CD4-positive, alpha-beta T cell treated with Interferon gamma for 1 hour (primary cell): ENCODE measurements at regions not wholly inside any gene's neighbourhood (a gene's known extent, or its start where the extent isn't known, plus 50 kb on each side); places are given as distances from the start of the nearest gene placed in this dataset.

Experiments used
- DNase-seq: peaks from one replicate; pipeline ENCODE4 v3.0.0-alpha.2; 2020

DNA sequence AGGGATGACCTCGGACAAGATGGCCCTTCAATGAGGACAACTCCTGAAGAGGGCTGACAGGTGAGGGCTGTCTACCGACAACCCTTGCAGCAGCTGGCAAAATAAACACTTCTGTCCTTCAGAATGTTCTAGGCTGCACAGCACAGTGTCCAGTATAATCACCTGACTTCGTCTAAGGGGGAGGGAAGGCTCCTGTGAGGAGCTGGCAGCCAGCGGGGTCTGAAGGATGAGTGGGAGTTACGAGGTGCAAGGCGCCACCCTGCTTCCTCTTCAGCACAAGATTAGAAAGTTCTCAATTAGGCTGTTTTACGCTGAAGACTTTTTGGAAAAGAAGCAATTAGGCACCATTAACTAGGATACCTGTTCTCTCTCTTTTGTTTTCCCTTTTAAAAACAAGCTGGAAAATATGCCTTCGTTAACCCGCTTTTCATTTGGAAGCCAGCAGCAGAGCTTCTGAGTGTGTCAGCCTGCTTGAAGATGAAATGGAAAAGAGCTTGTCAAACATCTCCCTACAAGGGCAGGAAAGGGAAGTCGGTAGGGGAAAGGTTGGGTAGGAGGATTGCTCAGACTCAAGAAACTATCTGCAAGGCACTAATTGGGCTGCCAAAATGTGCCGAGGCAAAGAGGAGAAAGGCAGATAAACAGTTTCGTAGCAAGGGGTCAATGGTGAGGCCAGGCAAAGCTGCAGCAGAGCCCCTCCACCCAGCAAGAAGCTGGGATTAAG lies 592.2 kb upstream of the CADM1 start:
- no peak for DNase-seq

DNA sequence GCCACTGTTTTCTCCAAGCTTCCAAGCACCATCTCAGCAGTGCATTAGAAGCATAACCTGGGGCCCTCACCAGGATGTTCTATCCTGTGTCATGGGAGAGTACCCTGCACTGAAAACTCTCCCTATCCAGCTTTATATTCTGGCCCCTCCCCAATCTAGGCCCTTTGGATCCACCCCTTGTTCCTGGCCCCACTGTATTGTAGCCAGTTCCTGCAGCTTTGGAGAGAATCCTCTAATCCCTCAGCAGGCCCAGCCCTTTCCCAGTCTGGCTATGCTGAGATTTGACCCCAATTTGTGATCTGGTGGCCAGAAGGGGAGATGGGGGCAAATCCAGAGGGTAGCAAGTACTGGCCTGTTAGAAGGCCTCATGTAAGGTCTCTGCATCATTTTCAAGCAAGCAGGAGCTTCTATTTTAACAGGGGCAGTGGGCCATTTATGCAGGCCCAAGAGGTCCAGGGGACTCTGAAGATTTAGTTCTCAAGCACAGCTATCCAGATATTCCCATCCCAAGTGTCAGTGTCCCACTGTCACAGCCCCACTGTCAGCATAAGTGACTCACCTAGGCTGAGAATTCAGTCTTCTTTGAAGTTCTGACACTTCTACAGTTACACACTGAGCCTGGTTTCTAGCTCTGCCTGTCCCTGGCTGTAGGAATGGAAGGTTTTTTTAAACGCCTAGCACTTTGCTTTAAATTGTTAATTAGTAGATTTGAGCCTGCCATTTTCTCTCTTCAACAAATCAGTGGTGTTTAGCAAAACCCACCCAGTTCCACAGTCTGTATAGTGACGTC lies 589.5 kb upstream of the CADM1 start:
- DNase-seq: no peak

DNA sequence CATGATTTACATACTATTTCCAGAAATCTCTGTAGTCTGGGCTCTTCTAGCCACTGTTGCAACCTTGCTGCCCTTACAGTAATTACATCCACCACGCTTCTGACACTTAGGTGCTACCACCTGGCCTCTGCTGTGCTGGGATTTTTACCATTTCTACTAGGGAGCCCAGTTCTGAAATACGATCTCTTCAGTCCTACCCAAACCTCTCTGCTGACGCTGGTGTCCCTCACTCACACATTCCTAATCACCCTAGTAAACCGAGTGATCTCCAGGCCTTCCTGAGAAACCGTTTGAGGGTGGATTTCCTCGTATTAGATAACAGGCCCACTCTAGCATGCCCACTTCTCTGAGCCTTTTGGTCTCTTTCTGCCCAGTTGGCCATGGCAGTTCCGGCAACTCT lies 588.9 kb upstream of the CADM1 start:
- no peak for DNase-seq

DNA sequence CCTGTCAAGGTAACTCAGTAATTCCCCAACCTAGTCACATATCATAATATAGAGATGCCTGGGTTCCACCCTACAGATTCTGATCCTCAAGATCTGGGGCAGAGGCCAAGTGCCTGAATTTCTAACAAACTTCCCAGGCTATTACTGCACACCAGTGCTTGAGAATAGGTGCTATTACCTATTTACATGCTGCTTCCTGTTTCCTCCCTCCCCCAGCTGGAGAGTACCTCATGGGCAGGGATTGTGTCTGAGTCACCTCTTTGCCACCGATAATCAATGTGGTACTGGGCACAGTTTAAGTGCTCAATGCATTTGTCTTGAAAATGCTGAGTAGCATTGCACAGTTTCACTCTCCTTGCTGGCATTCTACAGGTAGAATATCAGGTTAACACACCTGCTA lies 582.2 kb upstream of the CADM1 start:
- DNase-seq: no peak

DNA sequence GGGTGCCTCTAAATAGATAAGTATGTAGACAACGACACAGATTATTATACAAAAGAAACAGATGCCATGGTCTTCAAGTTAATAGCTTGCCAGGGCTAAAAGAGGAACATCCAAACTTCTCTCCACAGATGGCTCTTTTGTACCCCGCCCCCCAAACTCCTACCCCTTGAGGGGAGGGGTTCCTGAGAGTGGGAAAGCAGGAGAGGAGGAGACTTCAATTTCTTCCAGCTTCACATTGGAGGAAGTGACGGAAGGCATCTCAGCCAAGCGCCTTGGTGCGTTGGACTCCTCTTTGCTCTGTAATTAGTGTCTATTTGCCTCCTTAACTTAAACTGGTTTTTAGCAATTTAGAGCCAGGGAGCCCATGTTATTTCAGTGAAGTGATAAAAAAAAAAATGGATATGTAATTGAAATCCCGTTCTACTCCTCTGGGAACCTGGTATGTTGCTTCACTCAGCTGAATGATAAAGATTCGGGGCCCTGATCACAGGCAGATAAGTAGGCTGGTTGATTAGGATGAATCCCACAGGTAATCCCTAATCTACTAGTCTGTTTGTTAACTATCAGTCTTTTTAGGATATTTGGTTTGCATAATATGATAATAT lies 580.9 kb upstream of the CADM1 start:
- DNase-seq: no peak

DNA sequence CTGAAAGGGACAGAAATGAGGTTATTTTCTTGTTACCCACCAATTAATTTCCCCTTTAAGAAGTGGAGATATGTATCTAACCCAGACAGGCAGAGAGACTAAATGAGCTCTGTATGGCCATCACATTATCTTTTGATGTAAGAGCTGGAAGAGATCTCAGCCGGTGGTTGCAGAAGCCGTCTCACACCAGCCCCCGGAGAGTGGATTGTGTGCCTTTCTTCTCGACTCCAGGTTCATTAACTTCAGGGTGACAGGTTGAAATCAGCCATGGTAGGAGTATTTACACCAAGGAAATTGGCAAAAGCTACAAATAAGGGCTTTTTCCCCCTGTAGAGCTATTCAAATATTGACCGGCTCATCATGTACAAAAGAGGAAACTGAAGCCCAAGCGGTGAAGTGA lies 580.3 kb upstream of the CADM1 start:
- DNase-seq: no peak

DNA sequence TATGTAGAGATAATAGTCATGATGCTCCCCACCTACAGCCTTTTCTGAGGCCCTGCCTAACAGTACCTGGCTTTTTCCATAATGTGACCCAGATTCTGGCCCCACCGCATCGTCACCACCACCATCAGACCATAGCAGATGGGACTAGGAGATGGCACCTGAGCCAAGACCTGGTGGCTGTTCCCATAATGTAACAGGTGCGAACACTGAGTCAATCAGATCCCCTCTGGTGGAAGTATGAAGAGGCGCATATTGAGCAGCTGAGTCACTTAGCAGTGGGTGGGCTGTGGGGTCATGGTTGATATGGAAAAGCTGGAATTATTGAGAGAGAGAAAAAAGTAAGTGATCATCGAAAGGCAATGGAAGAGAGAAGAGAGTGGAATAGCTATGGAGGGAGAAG lies 578.0 kb upstream of the CADM1 start:
- no peak for DNase-seq

DNA sequence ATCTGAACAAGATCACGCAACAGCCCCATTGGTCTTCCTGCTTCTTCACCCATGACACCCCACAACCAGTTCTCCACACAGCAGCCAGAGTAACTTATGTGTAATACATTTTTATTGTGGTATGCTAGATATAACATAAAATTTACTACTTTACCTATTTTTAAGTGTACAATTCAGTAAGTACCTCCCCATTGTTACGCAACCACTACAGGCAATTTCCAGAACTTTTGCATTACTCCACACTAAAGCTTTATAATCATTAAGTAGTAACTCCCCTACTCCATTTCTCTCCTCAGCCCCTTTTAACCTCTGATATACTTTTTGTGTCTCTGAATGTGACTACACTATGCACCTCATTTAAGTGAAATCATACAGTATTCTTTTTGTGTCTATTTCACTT lies 575.4 kb upstream of the CADM1 start:
- no peak for DNase-seq

DNA sequence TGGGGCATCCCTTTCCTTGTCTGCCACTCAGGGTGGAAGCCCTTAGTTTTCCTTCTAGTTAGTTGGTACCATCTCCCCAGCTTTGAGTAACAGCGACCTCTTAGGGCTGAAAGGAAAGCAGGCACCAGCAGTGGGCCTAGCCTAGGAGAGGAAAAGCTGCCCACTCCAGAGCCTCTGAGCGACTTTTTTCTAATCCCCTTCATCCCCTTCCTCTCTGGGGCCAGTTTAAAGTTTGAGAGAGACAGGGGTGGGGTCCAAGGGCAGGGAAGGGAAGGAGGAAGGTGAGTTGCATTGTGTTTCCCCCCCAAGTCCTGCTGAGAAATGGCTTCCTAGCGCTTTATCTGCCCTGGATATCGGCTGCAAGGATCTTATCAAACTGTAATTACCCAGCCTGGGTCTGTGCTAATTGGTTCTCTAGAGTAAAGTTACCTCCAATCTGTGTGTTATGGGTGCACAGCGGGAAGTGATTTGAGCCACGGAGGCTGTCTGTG lies 573.9 kb upstream of the CADM1 start:
- DNase-seq: no peak

DNA sequence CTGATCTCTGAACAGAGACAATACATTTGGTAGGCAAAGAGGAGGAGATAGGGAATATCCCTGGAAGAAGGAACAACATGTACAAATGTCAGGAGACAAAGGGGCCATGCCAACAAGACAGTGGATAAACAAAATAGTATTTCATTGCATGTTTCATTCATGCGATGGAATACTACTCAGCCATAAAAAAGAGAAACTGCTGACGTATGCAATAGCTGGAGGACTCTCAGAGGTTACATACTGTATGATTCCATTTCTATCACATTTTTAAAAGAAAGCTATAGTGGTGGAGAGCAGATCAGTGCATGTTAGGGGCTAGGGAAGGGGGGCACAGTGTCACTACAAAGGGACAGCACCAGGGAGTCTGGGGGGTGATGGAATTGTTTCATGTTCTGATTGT lies 572.9 kb upstream of the CADM1 start:
- no peak for DNase-seq

DNA sequence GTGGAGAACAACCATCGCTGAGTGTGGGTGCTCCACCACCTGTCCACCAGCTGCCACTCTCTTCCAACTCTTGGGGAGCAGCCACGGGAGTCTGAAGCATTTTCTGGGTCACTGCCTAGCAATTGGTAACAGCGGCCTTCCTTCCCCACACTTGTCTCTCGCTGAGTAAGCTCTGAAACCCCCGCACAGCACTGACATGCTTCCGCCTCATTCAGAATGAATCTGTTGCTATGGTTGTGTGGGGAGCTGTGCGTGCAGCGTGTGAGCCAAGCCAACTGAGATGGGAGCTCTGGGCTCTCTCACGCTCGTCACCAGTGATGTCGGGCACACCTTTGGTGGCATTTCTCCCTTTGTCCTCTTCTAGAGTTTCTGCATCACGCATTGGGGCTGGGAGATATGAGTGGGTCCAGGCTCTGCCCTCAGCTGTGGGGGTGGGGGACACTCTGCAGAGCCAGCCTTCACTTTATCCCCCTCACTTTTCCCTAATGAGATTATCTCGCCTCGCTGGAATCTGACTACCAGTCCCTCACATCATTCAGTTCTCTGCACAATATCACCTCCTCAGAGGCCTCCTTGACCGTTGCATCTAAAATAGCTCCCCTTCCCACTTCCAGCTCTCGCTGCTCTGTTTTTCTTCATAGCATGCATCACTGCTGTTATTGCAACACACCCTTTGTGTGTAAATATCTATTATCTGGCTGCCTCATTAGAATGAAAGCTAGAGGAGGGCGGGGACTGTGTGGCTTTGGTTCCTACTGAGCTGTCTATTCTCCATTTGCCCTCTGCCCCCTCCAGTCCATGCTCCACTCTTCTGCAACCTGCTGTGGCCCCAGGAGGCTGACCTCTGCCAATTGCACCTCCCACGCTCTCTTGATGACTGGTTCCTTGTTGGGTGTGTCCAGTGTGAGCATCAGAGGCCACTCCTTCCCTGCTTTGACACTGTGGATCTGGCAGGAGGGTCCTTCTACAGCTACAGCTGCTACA lies 569.9 kb upstream of the CADM1 start:
- DNase-seq: no peak

DNA sequence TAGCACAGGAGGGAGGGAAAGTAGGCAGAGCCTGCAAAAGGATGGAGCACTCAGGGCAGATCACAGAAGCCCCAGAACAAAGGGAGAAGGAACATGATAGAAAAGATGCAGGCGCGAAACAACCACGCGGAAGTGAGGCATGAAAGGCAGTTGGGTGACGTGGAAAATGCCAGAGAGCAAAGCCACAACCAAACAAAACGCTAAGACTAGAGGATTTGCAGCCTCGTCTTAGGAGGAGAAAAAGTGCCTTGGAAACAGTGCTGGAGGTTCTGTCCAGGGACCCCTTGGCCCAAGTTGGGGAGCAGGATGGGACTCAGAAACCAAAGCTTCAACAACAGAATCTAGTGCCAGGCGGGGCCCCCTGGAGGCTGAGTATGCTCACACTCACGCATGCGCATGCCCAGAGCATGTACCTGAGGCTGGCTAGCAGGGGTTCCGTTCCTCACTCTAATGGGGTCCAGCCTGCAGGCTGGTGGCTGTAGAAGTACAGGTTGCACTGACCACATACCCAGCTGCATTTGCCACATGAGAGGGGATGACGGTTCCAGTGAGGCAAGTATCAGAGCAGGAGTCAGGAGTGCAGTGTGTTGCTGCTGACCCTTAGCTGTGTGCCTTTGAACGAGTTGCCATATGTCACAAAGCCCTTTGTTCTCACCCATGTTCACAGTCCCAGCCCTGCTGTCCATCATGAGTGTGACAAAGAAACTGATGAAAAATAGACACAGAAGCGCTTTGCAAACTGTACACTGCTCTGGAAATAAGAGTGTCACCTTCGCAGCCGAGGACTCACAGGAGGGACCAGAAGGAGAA lies 568.6 kb upstream of the CADM1 start:
- DNase-seq: no peak

DNA sequence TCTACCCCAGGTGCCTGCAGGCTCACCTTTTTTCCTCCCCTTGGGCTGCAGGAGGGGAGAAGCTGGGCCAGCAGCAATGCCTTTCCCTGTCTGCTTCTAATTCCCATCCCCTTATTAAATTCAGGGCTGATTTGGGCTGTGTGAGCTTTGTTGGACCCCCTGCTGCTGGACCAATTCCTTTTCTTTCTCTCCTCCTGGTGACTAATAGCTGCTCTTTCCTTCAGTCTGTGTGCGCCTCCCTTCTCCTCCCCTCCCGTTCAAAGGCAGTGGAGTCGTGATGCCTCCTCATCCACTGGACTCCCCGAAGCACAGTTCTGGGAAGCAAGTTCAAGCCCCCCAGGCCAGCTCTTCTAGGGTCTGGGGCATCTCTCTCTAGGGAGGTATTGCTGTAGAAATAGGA lies 567.9 kb upstream of the CADM1 start:
- DNase-seq: no peak

DNA sequence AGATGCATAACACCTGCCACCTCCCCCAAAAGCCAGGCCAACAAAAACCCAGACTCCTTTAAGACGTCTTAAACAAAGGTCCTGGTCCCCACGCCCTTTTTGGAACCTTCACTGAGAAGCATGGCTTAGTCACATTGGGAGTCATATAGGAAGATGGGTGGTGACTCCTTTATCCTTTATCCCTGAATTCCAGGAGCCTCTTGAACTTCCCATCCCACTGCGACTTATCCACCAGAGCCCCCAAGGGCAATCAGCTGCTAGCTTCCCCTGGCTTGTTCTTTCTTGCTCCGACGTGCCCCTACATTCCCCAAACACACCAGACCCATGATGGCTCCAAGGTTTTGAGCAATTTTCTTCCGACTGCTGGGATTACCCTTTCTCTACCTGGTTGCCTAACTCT lies 567.0 kb upstream of the CADM1 start:
- DNase-seq: no peak

DNA sequence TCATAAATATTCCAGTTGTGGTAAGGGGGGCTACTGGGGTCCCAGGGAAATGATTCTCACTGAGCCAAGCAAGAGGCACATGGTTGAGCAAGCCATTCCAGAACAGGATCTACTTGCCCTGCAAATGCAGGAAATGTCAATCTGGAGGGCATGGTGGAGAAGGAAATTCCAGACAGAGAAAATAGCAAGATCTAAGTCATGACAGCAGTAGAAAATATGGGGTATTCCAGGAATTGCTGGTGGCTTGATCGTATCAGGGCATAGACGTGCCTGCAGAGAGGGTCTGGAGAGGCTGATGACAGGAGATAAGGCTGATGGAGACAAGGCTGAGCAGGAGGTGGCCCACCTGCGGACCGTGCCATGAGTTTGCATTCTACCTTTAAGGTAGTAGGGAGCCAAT lies 566.3 kb upstream of the CADM1 start:
- DNase-seq: no peak

DNA sequence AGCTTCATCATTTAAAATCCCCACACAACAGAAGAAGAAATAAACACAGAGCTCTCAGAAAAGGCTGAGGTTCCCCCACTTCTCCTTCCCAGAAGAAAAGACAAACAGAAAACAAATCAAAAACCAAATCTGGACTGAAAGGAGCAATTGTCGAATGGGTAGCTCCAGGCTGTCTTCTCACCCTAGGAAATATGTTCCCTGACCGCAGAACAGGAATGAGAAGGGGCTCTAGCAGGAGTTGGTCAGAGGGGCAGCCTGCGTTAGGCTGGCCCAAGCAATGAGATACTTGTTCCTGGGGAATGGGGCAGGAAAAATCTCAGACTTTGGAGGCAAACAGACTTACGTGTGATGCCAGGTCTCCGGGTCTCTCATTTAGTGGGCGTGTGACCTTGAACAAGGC lies 562.6 kb upstream of the CADM1 start:
- DNase-seq: no peak

DNA sequence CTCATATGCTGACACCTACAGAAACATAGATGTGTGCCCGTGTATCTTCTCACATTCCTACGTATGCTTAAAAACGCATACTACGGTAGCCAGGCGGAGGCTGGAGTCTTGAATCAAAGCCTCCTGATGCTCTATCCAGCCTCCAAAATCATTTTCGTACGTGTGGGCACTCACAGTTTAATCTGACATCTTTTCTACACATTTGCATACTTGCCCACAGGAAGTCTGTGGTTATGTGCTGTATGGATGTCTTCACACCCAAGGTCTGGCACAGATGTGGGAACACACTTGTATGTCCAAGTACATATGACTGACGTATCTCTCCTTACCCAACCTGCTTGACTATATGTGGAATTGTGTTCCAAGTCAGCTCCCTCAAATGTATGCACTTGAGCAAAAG lies 561.8 kb upstream of the CADM1 start:
- no peak for DNase-seq

DNA sequence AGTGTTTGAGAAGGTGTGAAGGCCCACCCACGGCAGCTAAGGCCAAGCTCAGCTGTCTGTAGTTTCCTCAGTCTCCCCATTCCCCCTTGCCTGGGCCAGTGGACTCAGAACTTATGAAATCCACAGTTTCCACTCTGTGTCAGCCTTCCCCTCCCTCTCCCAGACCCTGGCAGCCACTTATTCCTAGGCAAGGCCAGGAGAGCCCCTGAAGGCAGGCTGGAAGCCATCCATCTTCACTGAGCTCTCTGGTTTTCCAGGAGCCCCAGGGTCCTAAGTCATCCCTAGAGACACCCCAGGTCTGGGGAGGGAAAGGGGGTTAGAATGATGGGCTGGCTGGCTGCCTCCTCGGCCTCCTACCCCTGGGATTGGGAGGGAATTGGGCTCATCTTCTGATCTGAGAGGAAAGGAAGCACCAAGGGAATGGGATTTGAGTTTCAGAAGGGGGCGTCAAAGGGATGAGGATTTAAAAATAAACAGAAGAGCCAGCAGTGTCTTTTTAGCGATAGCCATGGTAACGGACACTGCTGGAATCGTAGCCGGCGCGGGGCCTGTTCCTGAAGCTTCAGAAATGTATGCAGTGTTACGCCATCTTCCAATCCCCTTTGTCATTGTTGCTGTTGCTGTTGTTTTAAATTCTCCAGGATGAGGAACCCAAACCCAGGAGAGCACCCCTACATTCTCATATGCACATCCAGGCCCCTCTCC lies 561.1 kb upstream of the CADM1 start:
- no peak for DNase-seq

DNA sequence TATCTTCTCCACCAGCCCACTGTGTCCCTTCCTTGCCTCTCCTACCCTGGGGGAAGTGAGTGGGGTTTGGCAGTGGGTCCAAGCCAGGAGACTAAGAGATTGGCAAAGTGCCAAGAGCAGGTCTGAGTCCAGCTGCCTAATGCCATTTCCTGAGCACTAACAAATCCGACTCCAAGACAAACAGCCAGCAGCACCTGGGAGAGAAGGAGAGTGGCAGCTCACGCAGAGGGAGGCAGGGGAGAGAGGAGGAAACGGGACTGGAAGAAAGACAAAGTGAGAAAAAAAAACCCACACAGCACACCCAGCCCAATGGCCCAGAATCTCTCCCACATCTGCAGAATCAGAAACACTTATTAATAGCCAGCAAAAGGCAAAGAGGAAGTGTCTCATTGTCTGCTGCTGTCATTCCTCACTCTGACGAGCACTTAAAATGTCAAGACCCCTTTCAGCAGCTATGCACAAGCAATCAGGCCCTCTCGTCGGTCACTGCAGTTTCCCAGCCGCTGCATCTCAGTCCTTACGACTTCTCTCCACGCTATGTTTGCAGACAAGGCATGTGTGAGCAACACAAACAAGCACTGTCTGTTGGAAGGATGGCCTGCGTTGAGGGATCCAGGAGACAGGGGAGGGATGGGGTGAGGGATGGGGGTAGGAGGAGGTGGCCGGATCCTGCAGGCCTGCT lies 558.4 kb upstream of the CADM1 start:
- no peak for DNase-seq

DNA sequence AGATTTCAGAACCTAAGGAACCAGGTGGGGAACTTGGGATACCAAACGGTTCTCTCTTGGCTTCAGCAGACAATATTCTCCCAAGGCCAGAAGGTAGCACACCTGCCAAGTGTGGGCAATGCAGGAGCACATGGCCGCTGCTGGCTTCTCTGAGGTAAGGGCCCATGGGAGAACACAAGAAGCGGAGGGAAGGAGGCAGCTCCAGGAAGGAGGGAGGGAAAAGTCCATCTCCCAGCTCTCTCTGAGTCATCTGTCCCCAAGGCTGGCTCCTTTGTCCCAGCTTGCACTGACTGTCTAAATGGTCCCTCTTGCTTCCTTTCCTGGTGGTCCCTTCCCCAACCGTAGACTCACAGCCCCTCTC lies 557.9 kb upstream of the CADM1 start:
- no peak for DNase-seq

DNA sequence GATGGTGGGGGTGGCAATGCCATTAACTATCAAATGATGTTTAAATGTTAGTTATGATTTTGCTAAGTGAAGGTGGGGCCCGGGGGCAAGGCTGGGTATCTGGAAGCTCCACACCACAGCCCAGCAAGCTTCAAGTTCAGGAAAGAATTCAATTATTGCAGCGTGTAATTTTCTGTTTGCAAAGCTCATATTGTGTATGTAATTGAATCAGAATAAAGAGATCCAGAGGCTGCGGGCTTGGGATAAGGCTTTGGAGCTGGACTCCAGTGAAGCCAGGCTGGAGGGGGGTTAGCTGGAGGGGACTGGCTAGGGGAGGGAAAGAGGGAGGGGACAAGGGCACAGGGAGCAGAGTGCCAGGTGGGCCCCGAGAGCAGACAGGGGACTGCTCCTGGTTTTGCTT lies 557.1 kb upstream of the CADM1 start:
- no peak for DNase-seq
